CD4-positive, alpha-beta T cell treated with Interleukin-21 for 1 hour (primary cell): ENCODE measurements at regions not wholly inside any gene's neighbourhood (a gene's known extent, or its start where the extent isn't known, plus 50 kb on each side); places are given as distances from the start of the nearest gene placed in this dataset.
A peak's percentile ranks its signal among the peaks of the same experiment; 100 is the strongest.
"Not testable (repeated sequence)": the region's sequence is repeated elsewhere in the genome, so short reads cannot be mapped to it uniquely, and the experiment has no call there.

Experiments used
- DNase-seq: peaks from one replicate; pipeline ENCODE4 v3.0.0-alpha.2; 2020

- no peak for DNase-seq
Measured at GRCh38 chr12:94916663-94917062, 86.8 kb downstream of the NDUFA12 start.

GRCh38 chr12:94909663-94910062, 93.8 kb downstream of the NDUFA12 start:
- DNase-seq = no peak

GRCh38 chr12:94905749-94906148, 97.7 kb downstream of the NDUFA12 start:
- DNase-seq = not testable (repeated sequence)

GRCh38 chr12:94900496-94900895, 103.0 kb downstream of the NDUFA12 start:
- no peak for DNase-seq

GRCh38 chr12:94898388-94898787, 105.1 kb downstream of the NDUFA12 start:
- DNase-seq = no peak

GRCh38 chr12:94892544-94893267, 110.8 kb downstream of the NDUFA12 start:
- no peak for DNase-seq

- DNase-seq = no peak
Measured at GRCh38 chr12:94889445-94890210, 113.9 kb downstream of the NDUFA12 start.

GRCh38 chr12:94879542-94879941, 124.0 kb downstream of the NDUFA12 start:
- no peak for DNase-seq

GRCh38 chr12:94875525-94875924, 128.0 kb downstream of the NDUFA12 start:
- DNase-seq = peak; percentile 4

GRCh38 chr12:94874518-94875302, 128.8 kb downstream of the NDUFA12 start:
- no peak for DNase-seq

- no peak for DNase-seq
Measured at GRCh38 chr12:94873734-94874517, 129.6 kb downstream of the NDUFA12 start.

GRCh38 chr12:94872971-94873733, 130.3 kb downstream of the NDUFA12 start:
- no peak for DNase-seq

GRCh38 chr12:94872671-94872970, 130.9 kb downstream of the NDUFA12 start:
- no peak for DNase-seq

- no peak for DNase-seq
Measured at GRCh38 chr12:94872007-94872653, 131.4 kb downstream of the NDUFA12 start.

GRCh38 chr12:94870511-94870910, 133.0 kb downstream of the NDUFA12 start:
- DNase-seq = no peak

- DNase-seq = no peak
Measured at GRCh38 chr12:94868161-94868560, 135.3 kb downstream of the NDUFA12 start.

- no peak for DNase-seq
Measured at GRCh38 chr12:94867066-94867855, 136.2 kb downstream of the NDUFA12 start.

- DNase-seq = no peak
Measured at GRCh38 chr12:94864987-94865386, 138.5 kb downstream of the NDUFA12 start.

GRCh38 chr12:94863321-94864035, 140.0 kb downstream of the NDUFA12 start:
- no peak for DNase-seq

GRCh38 chr12:94862421-94862820, 141.1 kb downstream of the NDUFA12 start:
- no peak for DNase-seq
